B cell (primary cell): ENCODE measurements at regions not wholly inside any gene's neighbourhood (a gene's known extent, or its start where the extent isn't known, plus 50 kb on each side); places are given as distances from the start of the nearest gene placed in this dataset.

Source experiments
- ATAC-seq: fragments of 200-7000 bp; cut with Tn5 transposase; one replicate; pipeline ENCODE4 v1.10.0; 2021; ENCODE audit warnings: low read depth, mild to moderate bottlenecking, moderate number of reproducible peaks, moderate library complexity
- CTCF ChIA-PET: fragments of 350-600 bp; sonication (Branson Sonifier 250); formaldehyde crosslinking; loops from one replicate; lab custom pipeline; 2021; ENCODE audit warnings: antibody characterized with exemption, inconsistent platforms; lab: Charles Lee
- POLR2A ChIA-PET: fragments of 350-600 bp; sonication (Branson Sonifier 250); formaldehyde crosslinking; loops from one replicate; lab custom pipeline; 2021; ENCODE audit warnings: antibody characterized with exemption; lab: Charles Lee
- DNase-seq: peaks from one replicate; pipeline ENCODE4 v3.0.0; 2013
- H2AFZ ChIP-seq: 2 replicates; pipeline ENCODE4 v1.6.1; 2012; ENCODE audit warnings: mild to moderate bottlenecking, low read depth, low read length; ENCODE audit not compliant: insufficient read depth, poor library complexity, severe bottlenecking
- H3K27ac ChIP-seq, 2 donors: 1 replicate in 1 of 2; 2 replicates in 1 of 2; pipeline ENCODE4 v1.5.1; 2012 to 2013; ENCODE audit warnings: low read length in 2 of 2, mild to moderate bottlenecking in 2 of 2, moderate library complexity in 1 of 2
- H3K27me3 ChIP-seq, 4 experiments: fragments of 200-600 bp in 1 of 4; sonication (generic) in 1 of 4; replicated peaks in 1 of 4; 1 replicate in 2 of 4; 2 replicates in 2 of 4; pipeline versions ENCODE4 v1.6.1 to v1.7.0; 2013 to 2016; ENCODE audit warnings: low read length in 3 of 4, mild to moderate bottlenecking in 2 of 4, mixed read lengths in 1 of 4, moderate library complexity in 1 of 4; ENCODE audit not compliant: insufficient read depth in 4 of 4, control insufficient read depth in 3 of 4; ENCODE audit errors: control extremely low read depth in 1 of 4
- H3K36me3 ChIP-seq, 2 experiments: replicated peaks in 1 of 2; 1 replicate in 1 of 2; 2 replicates in 1 of 2; pipeline versions ENCODE4 v1.6.1 to v1.7.1; 2013; ENCODE audit warnings: low read length in 1 of 2; ENCODE audit not compliant: insufficient read depth in 2 of 2, control insufficient read depth in 1 of 2; ENCODE audit errors: control extremely low read depth in 1 of 2, extremely low read depth in 1 of 2
- H3K4me1 ChIP-seq, 2 donors: fragments of 200-600 bp in 1 of 2; sonication (generic) in 1 of 2; 1 replicate in 1 of 2; 2 replicates in 1 of 2; pipeline versions ENCODE4 v1.5.1 to v1.6.1; 2013 to 2017; ENCODE audit warnings: low read length in 2 of 2; ENCODE audit not compliant: control insufficient read depth in 2 of 2, insufficient read depth in 2 of 2
- H3K4me2 ChIP-seq: replicated peaks from 2 replicates; pipeline ENCODE3; 2012; ENCODE audit warnings: mild to moderate bottlenecking, low read depth, low read length; ENCODE audit not compliant: poor library complexity, severe bottlenecking
- H3K4me3 ChIP-seq, 5 experiments: fragments of 200-600 bp in 1 of 5; sonication (generic) in 1 of 5; 1 replicate in 3 of 5; 2 replicates in 2 of 5; pipeline versions ENCODE4 v1.5.1 to v1.7.0; 2011 to 2016; ENCODE audit warnings: low read length in 4 of 5, mild to moderate bottlenecking in 4 of 5, low read depth in 2 of 5, control low read depth in 1 of 5, moderate library complexity in 1 of 5; ENCODE audit not compliant: insufficient read depth in 1 of 5; ENCODE audit errors: control extremely low read depth in 1 of 5, extremely low read depth in 1 of 5
- H3K79me2 ChIP-seq: fragments of 200-600 bp; sonication (generic); one replicate; pipeline ENCODE4 v1.6.0; 2016; ENCODE audit warnings: low read length; ENCODE audit not compliant: control insufficient read depth, insufficient read depth
- H3K9ac ChIP-seq: fragments of 200-600 bp; sonication (generic); 2 replicates; pipeline ENCODE4 v1.6.1; 2017; ENCODE audit warnings: mild to moderate bottlenecking, low read length, moderate library complexity
- H3K9me3 ChIP-seq, 3 donors: one replicate each; pipeline versions ENCODE4 v1.6.1 to v1.7.1; 2013; ENCODE audit warnings: low read length in 2 of 3; ENCODE audit not compliant: control insufficient read depth in 2 of 3, insufficient read depth in 1 of 3; ENCODE audit errors: control extremely low read depth in 1 of 3
- H4K20me1 ChIP-seq: 2 replicates; pipeline ENCODE4 v1.6.0; 2012; ENCODE audit warnings: mild to moderate bottlenecking, low read length; ENCODE audit not compliant: insufficient read depth, control insufficient read depth, poor library complexity, severe bottlenecking
- H3K27ac Mint-ChIP-seq: one replicate; pipeline ENCODE4 v1.8.0; 2021; ENCODE audit warnings: mixed read lengths
- H3K27me3 Mint-ChIP-seq: one replicate; pipeline ENCODE4 v1.8.0; 2021; ENCODE audit warnings: mixed read lengths
- H3K4me1 Mint-ChIP-seq: one replicate; pipeline ENCODE4 v1.8.0; 2021; ENCODE audit warnings: mixed read lengths
- H3K4me3 Mint-ChIP-seq: one replicate; pipeline ENCODE4 v1.8.0; 2021; ENCODE audit warnings: mixed read lengths
- H3K9me3 Mint-ChIP-seq: one replicate; pipeline ENCODE4 v1.8.0; 2022; ENCODE audit warnings: mixed read lengths; ENCODE audit not compliant: insufficient read depth
- CTCF ChIP-seq: fragments of 200-600 bp; IDR thresholded peaks from one replicate; pipeline ENCODE4 v1.8.0; 2022; ENCODE audit warnings: antibody characterized with exemption, mild to moderate bottlenecking
- EZH2 ChIP-seq: IDR thresholded peaks from 2 replicates; pipeline ENCODE4 v1.6.1; 2012; ENCODE audit warnings: borderline replicate concordance, low read depth, mild to moderate bottlenecking, moderate library complexity, low read length; ENCODE audit not compliant: insufficient read depth, poor library complexity, severe bottlenecking
- WGBS: methylation state at CpG from one replicate; pipeline ENCODE4 v1.1.5; 2013; ENCODE audit warnings: missing lambda C conversion rate; ENCODE audit not compliant: insufficient coverage; 5-methylcytosine and 5-hydroxymethylcytosine counted together
- intact Hi-C: fragments of 100-400 bp; cut with micrococcal nuclease; formaldehyde crosslinking; loops from one replicate; pipeline ENCODE4 v1.10.0; 2022

- Histone ChIP-seq H3K79me2 (no peaks in the 10 kb centered on the region), H3K4me3 (no peak overlapping the region), H3K9me3 (no peaks in the 10 kb centered on the region), H3K4me2 (no peak overlapping the region), H3K27ac (no peak overlapping the region), H3K27me3 (no peaks in the 10 kb centered on the region), H2AFZ (no peak overlapping the region), H4K20me1 (no peaks in the 10 kb centered on the region), H3K36me3 (no peaks in the 10 kb centered on the region), H3K9ac (no peak overlapping the region), H3K4me1 (peaks cover 10 to 21% of the 10 kb centered on the region in 2 donors)
- Mint-ChIP-seq H3K27ac (no peak overlapping the region), H3K9me3 (no peaks in the 10 kb centered on the region), H3K27me3 (no peaks in the 10 kb centered on the region), H3K4me1 (peaks cover 36% of the 10 kb centered on the region), H3K4me3 (no peak overlapping the region)
- DNase-seq (no peak), ATAC-seq (no peak)
- ChIA-PET POLR2A (interaction anchor here (0.7 kb wide), 1 partner anchor 37 kb away, joined by 8 read pairs; no protein-coding TSS in a partner anchor), CTCF (interaction anchor here (1.6 kb wide), 1 partner anchor 12 kb away, joined by 4 read pairs; no protein-coding TSS in a partner anchor)
- TF ChIP-seq CTCF (no peak), EZH2 (no peak)
- intact Hi-C loops: no loop called here
- WGBS: 96% methylated on average over 2 of the region's 2 CpGs
These were observed 83.5 kb upstream of the BOD1 start for GRCh38 chr5:173699966-173700365.

- WGBS: 100% methylated on average over 2 of the region's 4 CpGs
- Histone ChIP-seq H3K36me3 (no peaks in the 10 kb centered on the region), H3K4me3 (no peak overlapping the region), H3K27ac (no peak overlapping the region), H4K20me1 (no peaks in the 10 kb centered on the region), H2AFZ (no peak overlapping the region), H3K79me2 (no peaks in the 10 kb centered on the region), H3K4me2 (no peak overlapping the region), H3K4me1 (peaks cover 18 to 30% of the 10 kb centered on the region in 2 donors), H3K9ac (no peak overlapping the region), H3K9me3 (no peaks in the 10 kb centered on the region), H3K27me3 (peaks cover 0 to 2% (median 0%) of the 10 kb centered on the region in 4 experiments)
- ATAC-seq: no peak
- Mint-ChIP-seq H3K27me3 (no peaks in the 10 kb centered on the region), H3K4me1 (peaks cover 36% of the 10 kb centered on the region), H3K9me3 (no peaks in the 10 kb centered on the region), H3K27ac (no peak overlapping the region), H3K4me3 (no peak overlapping the region)
- no peak for DNase-seq
- intact Hi-C loops: no loop called here
- ChIA-PET CTCF (no interaction called here), POLR2A (no interaction called here)
- TF ChIP-seq EZH2 (no peak), CTCF (no peak)
These were observed 87.0 kb upstream of the BOD1 start for GRCh38 chr5:173703466-173703865.
